Astrocyte (in vitro differentiated cells and primary cell): ENCODE measurements at regions not wholly inside any gene's neighbourhood (a gene's known extent, or its start where the extent isn't known, plus 50 kb on each side); places are given as distances from the start of the nearest gene placed in this dataset.

Experiments
- DNase-seq: peaks from one replicate; pipeline ENCODE4 v3.0.0-alpha.2; 2010; ENCODE audit warnings: low read depth
- FAIRE-seq: peaks from 2 replicates; lab custom pipeline; 2011; peaks lifted over from hg19 to GRCh38; lab: Jason Lieb, UNC
- H2AFZ ChIP-seq: 2 replicates; pipeline ENCODE4 v1.6.0; 2012; ENCODE audit warnings: low read depth, low read length, inconsistent platforms
- H3K27ac ChIP-seq: 2 replicates; pipeline ENCODE4 v1.5.1; 2011; ENCODE audit warnings: low read depth, low read length, inconsistent platforms
- H3K27me3 ChIP-seq: 2 replicates; pipeline ENCODE4 v1.6.0; 2011; ENCODE audit warnings: low read length, inconsistent platforms; ENCODE audit not compliant: insufficient read depth
- H3K36me3 ChIP-seq: 2 replicates; pipeline ENCODE4 v1.5.1; 2011; ENCODE audit warnings: low read length, inconsistent platforms; ENCODE audit not compliant: insufficient read depth
- H3K4me1 ChIP-seq: 2 replicates; pipeline ENCODE4 v1.5.1; 2011; ENCODE audit warnings: low read length, inconsistent platforms; ENCODE audit not compliant: insufficient read depth
- H3K4me2 ChIP-seq: 2 replicates; pipeline ENCODE4 v1.6.0; 2012; ENCODE audit warnings: low read length, inconsistent platforms
- H3K4me3 ChIP-seq: 2 replicates; pipeline ENCODE4 v1.5.1; 2011; ENCODE audit warnings: low read depth, mild to moderate bottlenecking, low read length, inconsistent platforms; ENCODE audit not compliant: insufficient read depth
- H3K79me2 ChIP-seq: 2 replicates; pipeline ENCODE4 v1.6.0; 2012; ENCODE audit warnings: mild to moderate bottlenecking, low read length, inconsistent platforms; ENCODE audit not compliant: insufficient read depth
- H3K9ac ChIP-seq: 2 replicates; pipeline ENCODE4 v1.6.0; 2012; ENCODE audit warnings: mild to moderate bottlenecking, low read length, inconsistent platforms
- H3K9me3 ChIP-seq: 2 replicates; pipeline ENCODE4 v1.5.1; 2012; ENCODE audit warnings: low read depth, mild to moderate bottlenecking, low read length, inconsistent platforms; ENCODE audit not compliant: insufficient read depth
- H4K20me1 ChIP-seq: 2 replicates; pipeline ENCODE4 v1.6.0; 2012; ENCODE audit warnings: low read length, inconsistent platforms; ENCODE audit not compliant: insufficient read depth
- H3K27ac Mint-ChIP-seq: one replicate; pipeline ENCODE4 v1.8.0; 2021; ENCODE audit warnings: mild to moderate bottlenecking, mixed read lengths; ENCODE audit not compliant: unreplicated experiment
- H3K27me3 Mint-ChIP-seq: one replicate; pipeline ENCODE4 v1.8.0; 2021; ENCODE audit warnings: low read depth, mixed read lengths; ENCODE audit not compliant: unreplicated experiment
- H3K36me3 Mint-ChIP-seq: one replicate; pipeline ENCODE4 v1.8.0; 2021; ENCODE audit warnings: low read depth, mixed read lengths; ENCODE audit not compliant: unreplicated experiment
- H3K4me1 Mint-ChIP-seq: one replicate; pipeline ENCODE4 v1.8.0; 2021; ENCODE audit warnings: low read depth, mixed read lengths; ENCODE audit not compliant: unreplicated experiment
- H3K4me3 Mint-ChIP-seq: one replicate; pipeline ENCODE4 v1.8.0; 2021; ENCODE audit warnings: mild to moderate bottlenecking, moderate library complexity, mixed read lengths; ENCODE audit not compliant: unreplicated experiment
- H3K9me3 Mint-ChIP-seq: one replicate; pipeline ENCODE4 v1.8.0; 2021; ENCODE audit warnings: mild to moderate bottlenecking, mixed read lengths; ENCODE audit not compliant: unreplicated experiment
- EZH2 ChIP-seq: IDR thresholded peaks from 2 replicates; pipeline ENCODE4 v1.6.1; 2012; ENCODE audit warnings: mild to moderate bottlenecking, low read length, inconsistent platforms; ENCODE audit not compliant: insufficient read depth
- TF ChIP-seq, protein P1 (sequence below): IDR thresholded peaks from 2 replicates; pipeline ENCODE4 v1.5.1; 2011; ENCODE audit warnings: low read depth, mild to moderate bottlenecking, inconsistent platforms, low read length, moderate library complexity; ENCODE audit not compliant: insufficient read depth

DNA sequence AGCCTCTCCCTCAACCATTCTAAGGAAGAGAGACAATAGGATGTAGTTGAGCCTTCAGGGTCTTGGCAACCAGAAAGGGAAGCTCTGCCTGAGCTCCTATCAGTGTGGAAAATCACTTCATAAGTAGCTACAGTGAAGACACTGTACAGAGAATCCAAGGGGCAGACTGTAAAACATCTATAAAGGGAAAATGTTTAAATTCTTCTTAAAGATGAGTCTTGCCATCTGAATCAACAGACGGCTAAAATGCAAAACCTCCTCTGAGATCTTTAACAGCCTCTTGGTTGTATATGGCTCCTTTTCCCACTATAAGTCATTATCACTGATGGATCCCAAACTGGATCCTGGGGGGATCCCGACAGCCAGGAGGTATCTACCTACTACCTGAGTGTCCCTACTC lies 239.2 kb upstream of the SOX9 start:
- H4K20me1 ChIP-seq = no peaks in the 10 kb centered on the region
- no peaks in the 10 kb centered on the region for H3K9me3 Mint-ChIP-seq
- no peak overlapping the region for H2AFZ ChIP-seq
- H3K4me1 Mint-ChIP-seq = no peaks in the 10 kb centered on the region
- no peak overlapping the region for H3K27ac Mint-ChIP-seq
- DNase-seq = no peak
- no peaks in the 10 kb centered on the region for H3K79me2 ChIP-seq
- H3K27ac ChIP-seq = no peak overlapping the region
- no peaks in the 10 kb centered on the region for H3K36me3 Mint-ChIP-seq
- H3K4me3 Mint-ChIP-seq = no peak overlapping the region
- TF ChIP-seq, protein P1, sequence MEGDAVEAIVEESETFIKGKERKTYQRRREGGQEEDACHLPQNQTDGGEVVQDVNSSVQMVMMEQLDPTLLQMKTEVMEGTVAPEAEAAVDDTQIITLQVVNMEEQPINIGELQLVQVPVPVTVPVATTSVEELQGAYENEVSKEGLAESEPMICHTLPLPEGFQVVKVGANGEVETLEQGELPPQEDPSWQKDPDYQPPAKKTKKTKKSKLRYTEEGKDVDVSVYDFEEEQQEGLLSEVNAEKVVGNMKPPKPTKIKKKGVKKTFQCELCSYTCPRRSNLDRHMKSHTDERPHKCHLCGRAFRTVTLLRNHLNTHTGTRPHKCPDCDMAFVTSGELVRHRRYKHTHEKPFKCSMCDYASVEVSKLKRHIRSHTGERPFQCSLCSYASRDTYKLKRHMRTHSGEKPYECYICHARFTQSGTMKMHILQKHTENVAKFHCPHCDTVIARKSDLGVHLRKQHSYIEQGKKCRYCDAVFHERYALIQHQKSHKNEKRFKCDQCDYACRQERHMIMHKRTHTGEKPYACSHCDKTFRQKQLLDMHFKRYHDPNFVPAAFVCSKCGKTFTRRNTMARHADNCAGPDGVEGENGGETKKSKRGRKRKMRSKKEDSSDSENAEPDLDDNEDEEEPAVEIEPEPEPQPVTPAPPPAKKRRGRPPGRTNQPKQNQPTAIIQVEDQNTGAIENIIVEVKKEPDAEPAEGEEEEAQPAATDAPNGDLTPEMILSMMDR = no peak
- no peak for TF ChIP-seq EZH2
- H3K36me3 ChIP-seq = no peaks in the 10 kb centered on the region
- no peaks in the 10 kb centered on the region for H3K27me3 ChIP-seq
- peaks cover 7% of the 10 kb centered on the region for H3K27me3 Mint-ChIP-seq
- no peak overlapping the region for H3K4me3 ChIP-seq
- no peak for FAIRE-seq
- H3K4me1 ChIP-seq = no peaks in the 10 kb centered on the region
- H3K9ac ChIP-seq = no peak overlapping the region
- no peaks in the 10 kb centered on the region for H3K9me3 ChIP-seq
- H3K4me2 ChIP-seq = no peak overlapping the region

DNA sequence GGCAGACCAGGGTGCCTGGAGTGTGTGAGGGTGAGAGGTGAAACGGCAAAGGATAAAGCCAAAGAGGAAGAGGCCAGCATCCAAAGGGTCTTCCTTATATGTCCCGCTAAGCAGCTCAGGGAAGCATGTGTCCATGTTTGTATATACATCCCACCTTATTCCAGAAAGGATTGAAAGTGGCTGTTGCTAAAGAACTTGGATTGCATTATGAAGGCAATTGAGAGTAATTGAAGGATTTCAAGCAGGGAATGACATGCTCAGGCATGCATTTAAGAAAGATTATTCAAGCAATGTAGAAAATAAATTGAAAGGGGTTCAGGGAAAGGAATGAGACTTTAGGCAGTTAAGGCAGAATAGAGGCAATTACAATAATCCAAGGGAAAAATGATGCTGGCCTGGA lies 237.6 kb upstream of the SOX9 start:
- H3K4me3 ChIP-seq = no peak overlapping the region
- Mint-ChIP-seq H3K4me1 (no peaks in the 10 kb centered on the region), H3K36me3 (no peaks in the 10 kb centered on the region), H3K27ac (no peak overlapping the region), H3K4me3 (no peak overlapping the region), H3K9me3 (no peaks in the 10 kb centered on the region), H3K27me3 (peaks cover 7% of the 10 kb centered on the region)
- no peaks in the 10 kb centered on the region for H3K4me1 ChIP-seq
- TF ChIP-seq, protein P1 = no peak
- no peak for DNase-seq
- no peaks in the 10 kb centered on the region for H4K20me1 ChIP-seq
- H3K27ac ChIP-seq = no peak overlapping the region
- no peak overlapping the region for H3K4me2 ChIP-seq
- H3K36me3 ChIP-seq = no peaks in the 10 kb centered on the region
- H3K27me3 ChIP-seq = no peaks in the 10 kb centered on the region
- H3K79me2 ChIP-seq = no peaks in the 10 kb centered on the region
- H2AFZ ChIP-seq = no peak overlapping the region
- H3K9me3 ChIP-seq = no peaks in the 10 kb centered on the region
- no peak overlapping the region for H3K9ac ChIP-seq
- FAIRE-seq = no peak

DNA sequence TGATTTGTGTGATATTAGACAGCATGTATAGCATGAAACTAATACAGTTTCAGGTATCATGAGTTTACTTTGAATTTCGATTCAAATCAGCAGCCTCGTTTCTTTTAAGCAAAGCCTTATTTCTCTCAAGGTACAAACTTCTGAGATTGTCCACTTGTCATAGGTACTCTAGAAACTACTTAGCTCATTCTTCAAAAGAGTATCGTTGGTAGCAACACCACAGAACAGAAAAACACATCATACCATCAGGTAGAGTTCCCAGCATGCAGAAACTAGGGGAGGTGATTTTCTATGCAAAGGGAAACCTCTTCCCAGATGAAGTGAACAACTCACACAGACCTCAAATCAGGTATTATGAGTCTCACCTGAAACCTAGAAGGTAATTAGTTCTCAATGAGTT lies 237.0 kb upstream of the SOX9 start:
- H3K79me2 ChIP-seq = no peaks in the 10 kb centered on the region
- no peak overlapping the region for H3K4me2 ChIP-seq
- FAIRE-seq = no peak
- H3K9me3 Mint-ChIP-seq = no peaks in the 10 kb centered on the region
- peaks cover 7% of the 10 kb centered on the region for H3K27me3 Mint-ChIP-seq
- H3K27me3 ChIP-seq = no peaks in the 10 kb centered on the region
- H3K27ac Mint-ChIP-seq = no peak overlapping the region
- no peak overlapping the region for H2AFZ ChIP-seq
- H3K36me3 Mint-ChIP-seq = no peaks in the 10 kb centered on the region
- H3K4me3 Mint-ChIP-seq = no peak overlapping the region
- H3K4me3 ChIP-seq = no peak overlapping the region
- H3K4me1 Mint-ChIP-seq = no peaks in the 10 kb centered on the region
- H3K27ac ChIP-seq = no peak overlapping the region
- H3K4me1 ChIP-seq = no peaks in the 10 kb centered on the region
- no peaks in the 10 kb centered on the region for H3K9me3 ChIP-seq
- no peaks in the 10 kb centered on the region for H4K20me1 ChIP-seq
- DNase-seq = no peak
- no peak overlapping the region for H3K9ac ChIP-seq
- TF ChIP-seq EZH2 = no peak
- TF ChIP-seq, protein P1 = no peak
- H3K36me3 ChIP-seq = no peaks in the 10 kb centered on the region
